ENCODE measurements at regions not wholly inside any gene's neighbourhood (a gene's known extent, or its start where the extent isn't known, plus 50 kb on each side); places are given as distances from the start of the nearest gene placed in this dataset.
"Not testable (repeated sequence)": the region's sequence is repeated elsewhere in the genome, so short reads cannot be mapped to it uniquely, and the experiment has no call there.

- DNase-seq = no peak
These were observed 482.7 kb downstream of the SIPA1L2 start for GRCh38 chr1:232147215-232147614.

DNA sequence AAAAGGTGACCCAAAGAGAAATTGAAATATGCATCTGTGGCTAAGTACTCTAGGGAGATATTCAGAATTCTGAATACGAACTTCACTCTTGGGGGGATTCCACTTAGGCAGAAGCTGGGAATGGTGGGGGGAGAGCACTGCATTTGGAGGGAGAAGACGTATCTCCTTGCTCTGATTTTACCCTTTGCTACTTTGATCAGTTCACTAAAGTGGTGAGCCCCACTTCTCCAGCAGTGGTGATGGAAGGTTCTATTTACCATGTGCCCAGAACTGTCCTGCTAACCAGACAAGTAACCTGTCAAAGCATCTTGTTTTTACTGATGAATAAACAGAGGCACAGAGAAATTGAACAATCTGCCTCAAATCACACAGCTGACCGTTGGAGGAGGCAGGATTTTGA lies 483.4 kb downstream of the SIPA1L2 start:
- DNase-seq = no peak

DNA sequence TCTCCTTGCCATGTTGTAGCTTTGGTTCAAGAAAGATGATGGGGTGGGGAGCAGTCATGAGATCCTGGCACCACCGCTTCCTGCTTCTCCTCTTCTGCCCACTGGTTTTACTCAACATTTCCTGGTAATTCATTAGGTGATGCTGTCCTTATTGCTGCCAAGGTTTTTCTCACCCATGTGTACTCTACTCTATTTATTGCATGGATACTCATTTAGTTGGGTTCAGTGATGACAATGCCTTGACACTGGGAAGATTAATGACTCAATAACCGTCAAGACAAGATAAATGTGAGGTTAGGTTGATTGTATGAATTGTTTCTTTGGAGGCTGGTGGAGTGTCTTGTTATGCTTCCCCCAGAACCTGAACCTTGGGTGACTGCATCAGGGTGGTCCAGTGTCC lies 484.2 kb downstream of the SIPA1L2 start:
- DNase-seq = no peak

DNA sequence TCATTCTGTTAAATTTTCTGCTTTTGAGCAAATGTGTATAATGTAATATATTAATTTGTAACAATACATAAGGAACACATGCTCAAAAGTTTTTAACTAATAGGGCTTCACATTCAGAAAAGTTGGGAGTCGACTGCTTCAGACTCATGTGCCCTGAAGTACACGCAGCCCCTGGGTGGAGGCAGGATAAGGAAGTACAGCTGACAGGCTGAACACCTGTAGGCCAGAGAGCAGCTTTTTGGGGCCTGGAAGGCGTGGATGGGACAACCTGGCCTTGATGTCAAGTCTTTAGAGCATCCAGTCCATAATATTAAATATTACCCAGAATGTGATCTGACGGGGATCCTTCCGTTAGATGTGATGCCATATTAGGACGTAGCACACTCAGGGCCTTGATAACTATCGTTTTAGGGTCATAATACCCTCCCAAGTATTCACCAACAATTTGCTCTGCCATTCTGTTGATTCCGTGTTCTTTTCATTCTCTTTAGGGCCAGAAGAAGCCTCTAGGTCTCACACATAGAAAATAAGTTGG lies 485.2 kb downstream of the SIPA1L2 start:
- no peak for DNase-seq

- DNase-seq = no peak
These were observed 486.5 kb downstream of the SIPA1L2 start for GRCh38 chr1:232143315-232143886.

DNA sequence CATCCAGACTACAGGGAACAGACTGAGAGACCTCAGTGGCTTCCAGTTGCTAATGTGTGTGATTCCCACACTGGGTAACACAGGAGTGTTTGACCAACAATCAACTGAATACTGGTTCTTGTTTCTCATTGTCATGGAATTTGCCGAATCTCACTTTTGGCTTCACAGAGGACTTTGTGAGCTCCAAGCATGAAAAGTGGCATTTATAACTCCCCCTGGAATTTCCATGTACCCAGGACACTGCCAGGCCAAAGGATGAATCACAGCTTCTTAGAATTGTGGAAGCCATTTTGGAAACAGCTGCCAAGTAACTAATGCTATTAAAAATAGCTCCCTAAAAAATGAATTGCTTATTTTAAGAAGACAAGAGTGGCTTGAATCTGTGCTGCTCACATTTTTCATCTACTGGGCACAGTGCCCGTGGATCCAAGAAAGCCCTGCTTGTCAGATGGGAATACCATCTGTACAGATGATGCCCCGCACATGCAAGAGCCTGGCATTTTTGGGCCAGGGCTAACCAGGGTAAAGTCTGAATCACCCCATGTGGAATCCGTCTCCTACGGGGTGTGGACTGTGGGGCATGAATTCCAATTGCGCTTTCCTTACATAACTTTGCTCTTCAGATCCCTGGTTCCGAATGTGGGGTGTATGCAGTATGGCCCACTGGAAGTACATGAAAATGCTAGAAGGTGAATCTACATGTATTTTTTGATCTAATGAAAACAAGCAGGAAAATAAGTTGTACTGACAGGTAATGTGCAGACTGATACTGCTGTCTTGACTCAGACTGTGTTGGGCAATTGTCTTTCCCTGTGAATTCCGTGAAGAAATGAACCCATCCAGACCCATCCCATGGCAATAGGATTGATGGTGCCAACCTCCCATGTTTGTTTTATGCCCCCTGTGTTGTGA lies 487.3 kb downstream of the SIPA1L2 start:
- no peak for DNase-seq

GRCh38 chr1:232141167-232141448 lies 488.8 kb downstream of the SIPA1L2 start:
- DNase-seq = not testable (repeated sequence)

DNA sequence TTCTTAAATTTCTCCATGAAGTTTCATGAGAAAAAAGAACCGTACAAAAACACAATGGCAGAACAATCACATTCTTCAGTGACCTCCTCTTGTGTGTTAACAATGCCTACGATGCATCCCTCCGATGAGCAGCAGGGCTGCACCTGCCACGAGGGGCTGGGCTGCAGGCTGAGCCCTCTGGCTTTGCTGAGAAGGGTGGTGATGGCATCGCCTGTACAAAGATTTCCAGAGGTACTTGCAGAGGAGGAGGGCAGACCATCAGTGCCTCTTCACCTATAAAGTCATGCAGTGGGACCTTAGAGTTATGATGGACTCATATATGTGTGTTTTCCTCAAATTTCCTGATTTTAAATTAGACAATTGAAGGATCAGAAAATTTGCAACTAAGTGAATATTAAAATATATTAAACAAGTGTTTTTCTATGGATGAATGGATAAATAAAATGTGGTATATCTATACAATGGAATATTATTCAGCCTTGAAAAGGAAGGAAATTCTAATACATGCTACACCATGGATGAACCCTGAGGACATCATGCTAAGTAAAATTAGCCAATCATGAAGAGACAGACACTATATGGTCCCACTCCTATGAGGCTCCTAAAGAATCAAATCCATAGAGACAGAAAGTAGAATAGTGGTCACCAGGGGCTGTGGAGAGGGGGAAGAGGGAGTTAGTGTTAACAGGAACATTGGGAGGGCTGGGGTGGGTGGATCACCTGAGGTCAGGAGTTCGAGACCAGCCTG lies 489.3 kb downstream of the SIPA1L2 start:
- DNase-seq = no peak

- DNase-seq = no peak
These were observed 490.5 kb downstream of the SIPA1L2 start for GRCh38 chr1:232139444-232139843.

DNA sequence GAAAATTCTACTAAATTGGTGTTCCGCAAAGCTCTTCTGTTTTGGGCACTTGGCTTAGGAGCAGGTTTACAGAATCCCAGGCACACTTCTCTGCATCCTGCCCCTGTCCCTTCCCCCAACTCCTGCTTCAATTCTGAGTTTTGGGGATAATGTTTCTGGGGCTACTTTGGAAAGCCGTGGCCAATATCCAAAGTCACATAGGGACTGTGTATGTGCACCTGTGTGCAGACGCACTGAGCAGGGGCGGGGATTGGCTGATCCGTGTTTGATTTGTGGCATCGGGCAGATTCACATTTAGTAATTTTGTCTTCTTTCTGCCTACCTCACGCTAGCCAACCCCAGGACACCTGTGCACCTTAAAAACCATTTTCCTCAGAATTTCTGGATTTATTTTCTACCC lies 491.9 kb downstream of the SIPA1L2 start:
- DNase-seq = no peak

DNA sequence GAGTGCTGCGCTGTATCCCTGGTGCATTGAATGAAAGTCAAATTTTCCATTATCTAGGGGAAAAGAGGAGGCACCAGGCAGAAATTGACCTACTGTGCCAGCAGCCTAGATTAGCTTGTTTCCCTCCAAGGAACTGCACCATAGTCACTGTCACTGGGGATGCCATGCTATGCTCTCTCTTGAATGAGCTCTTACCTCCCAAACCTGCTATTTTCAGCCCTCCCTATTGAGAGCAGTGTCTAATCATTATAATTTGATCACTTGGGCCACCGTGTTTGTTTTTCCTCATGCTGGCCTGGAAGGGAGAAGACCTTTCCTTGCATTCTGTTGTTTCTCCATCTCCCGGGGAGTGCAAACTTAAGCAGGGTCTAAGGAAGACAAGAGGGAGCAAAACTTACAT lies 492.9 kb downstream of the SIPA1L2 start:
- no peak for DNase-seq

- no peak for DNase-seq
These were observed 493.8 kb downstream of the SIPA1L2 start for GRCh38 chr1:232136136-232136535.

GRCh38 chr1:232134365-232134764 lies 495.6 kb downstream of the SIPA1L2 start:
- no peak for DNase-seq

GRCh38 chr1:232132572-232132971 lies 497.4 kb downstream of the SIPA1L2 start:
- DNase-seq = no peak

GRCh38 chr1:232131715-232132391 lies 498.1 kb downstream of the SIPA1L2 start:
- DNase-seq = no peak

GRCh38 chr1:232130815-232131480 lies 499.0 kb downstream of the SIPA1L2 start:
- DNase-seq = no peak

GRCh38 chr1:232127190-232127589 lies 500.6 kb downstream of the DISC1 start:
- peak in 1 of 2 experiments; percentile 8 for DNase-seq

DNA sequence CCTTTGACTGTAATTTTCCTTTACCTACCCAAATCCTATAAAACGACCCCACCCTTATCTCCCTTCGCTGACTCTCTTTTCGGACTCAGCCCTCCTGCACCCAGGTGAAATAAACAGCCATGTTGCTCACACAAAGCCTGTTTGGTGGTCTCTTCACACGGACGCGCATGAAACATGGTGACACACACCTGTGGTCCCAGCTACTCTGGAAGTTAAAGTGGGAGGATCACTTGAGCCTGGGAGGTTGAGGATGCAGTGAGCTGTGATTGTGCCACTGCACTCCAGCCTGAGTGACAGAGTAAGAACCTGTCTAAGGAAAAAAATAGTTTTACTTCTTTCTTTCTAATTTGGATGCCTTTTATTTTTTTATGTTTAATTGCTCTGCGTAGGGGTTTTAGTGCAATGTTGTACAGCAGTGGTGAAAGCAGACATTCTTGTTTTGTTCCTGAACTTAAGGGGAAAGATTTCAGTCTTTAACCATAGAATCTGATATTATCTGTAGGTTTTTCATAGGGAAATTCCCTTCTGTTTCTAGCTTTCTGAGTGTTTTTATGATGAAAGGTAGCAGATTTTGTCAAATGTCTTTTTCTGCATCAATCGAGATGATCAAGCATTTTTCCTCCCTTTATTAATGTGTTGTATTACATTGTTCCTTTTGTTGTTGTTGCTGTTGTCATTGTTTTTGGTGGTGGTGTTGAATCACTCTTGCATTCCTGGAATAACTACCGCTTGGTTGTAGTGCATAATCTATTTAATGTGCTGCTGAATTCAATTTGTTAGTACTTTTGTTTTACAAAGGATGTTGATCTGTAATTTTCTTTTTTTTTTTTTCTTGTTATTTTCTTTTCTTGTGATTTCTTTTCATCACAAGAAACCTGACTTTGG lies 497.4 kb downstream of the DISC1 start:
- peak in 1 of 2 experiments; percentile 4 for DNase-seq

- not testable (repeated sequence) for DNase-seq
These were observed 491.3 kb downstream of the DISC1 start for GRCh38 chr1:232117903-232118302.

DNA sequence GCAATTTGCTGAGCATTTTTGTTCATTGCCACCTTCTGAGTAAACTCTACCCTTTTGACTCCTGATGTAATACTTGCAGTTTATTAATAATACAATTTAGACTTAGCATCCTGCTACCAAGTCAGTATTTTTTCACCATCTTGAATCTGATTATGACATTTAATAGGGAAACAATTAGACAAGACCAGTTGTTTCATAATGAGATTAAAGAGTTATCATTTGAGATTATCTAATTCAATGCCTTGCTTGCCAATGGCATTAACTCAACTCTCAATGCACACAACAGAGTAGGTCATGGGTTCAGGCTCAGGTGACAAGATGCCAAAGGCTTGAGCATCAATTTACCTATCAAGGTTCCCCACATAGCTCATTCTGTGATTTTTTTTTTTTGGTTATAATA lies 488.4 kb downstream of the DISC1 start:
- DNase-seq = no peak

GRCh38 chr1:232112076-232112475 lies 485.5 kb downstream of the DISC1 start:
- DNase-seq = no peak
